Endothelial cell of umbilical vein (primary cell): ENCODE measurements at regions not wholly inside any gene's neighbourhood (a gene's known extent, or its start where the extent isn't known, plus 50 kb on each side); places are given as distances from the start of the nearest gene placed in this dataset.

Source experiments
- CTCF ChIP-seq, 2 donors: IDR thresholded peaks; 1 replicate in 1 of 2; 2 replicates in 1 of 2; pipeline ENCODE4 v1.5.1; 2011; ENCODE audit warnings: low read length in 2 of 2, mild to moderate bottlenecking in 2 of 2, moderate library complexity in 2 of 2, control low read depth in 1 of 2, inconsistent platforms in 1 of 2, low read depth in 1 of 2; ENCODE audit not compliant: insufficient read depth in 1 of 2; ENCODE audit errors: extremely low read depth in 1 of 2
- EZH2 ChIP-seq: IDR thresholded peaks from 2 replicates; pipeline ENCODE4 v1.6.1; 2012; ENCODE audit warnings: borderline replicate concordance, low read depth, mild to moderate bottlenecking, moderate library complexity, low read length, inconsistent platforms; ENCODE audit not compliant: severe bottlenecking
- MAX ChIP-seq: IDR thresholded peaks from 2 replicates; pipeline ENCODE4 v1.6.1; 2011; ENCODE audit not compliant: insufficient read depth, insufficient read length
- POLR2A ChIP-seq: IDR thresholded peaks from 2 replicates; pipeline ENCODE4 v1.6.1; 2012; ENCODE audit warnings: low read depth, mild to moderate bottlenecking, control low read depth, low read length
- POLR2AphosphoS5 ChIP-seq: IDR thresholded peaks from 2 replicates; pipeline ENCODE4 v1.6.1; 2012; ENCODE audit warnings: low read depth, mild to moderate bottlenecking, control low read depth, low read length, moderate library complexity; ENCODE audit not compliant: insufficient read depth

- no peak for TF ChIP-seq EZH2
- no peak for TF ChIP-seq POLR2AphosphoS5
- TF ChIP-seq POLR2A: no peak
- TF ChIP-seq CTCF (IDR thresholded peaks at IDR 0.05; ENCODE audit: extremely low read depth in 1 of 2, insufficient read depth in 1 of 2, low read depth in 1 of 2, low read length in 2 of 2): no peak
- no peak for TF ChIP-seq MAX
These were observed 116.1 kb downstream of the PTPRS start for GRCh38 chr19:5224480-5224879.
